ENCODE measurements at regions not wholly inside any gene's neighbourhood (a gene's known extent, or its start where the extent isn't known, plus 50 kb on each side); places are given as distances from the start of the nearest gene placed in this dataset.

GRCh38 chr2:198252472-198252871 lies 448.1 kb downstream of the PLCL1 start:
- TF ChIP-seq CTCF (IDR thresholded peaks at IDR 0.05), result no peak
- TF ChIP-seq POLR2A (IDR thresholded peaks at IDR 0.05), result no peak
- no peak for TF ChIP-seq POLR2AphosphoS5 (IDR thresholded peaks at IDR 0.05)
- no peak for TF ChIP-seq EP300 (IDR thresholded peaks at IDR 0.05)

All from suprapubic skin (tissue), 4 donors.